ENCODE measurements at regions not wholly inside any gene's neighbourhood (a gene's known extent, or its start where the extent isn't known, plus 50 kb on each side); places are given as distances from the start of the nearest gene placed in this dataset.
"Not testable (repeated sequence)": the region's sequence is repeated elsewhere in the genome, so short reads cannot be mapped to it uniquely, and the experiment has no call there.

DNA sequence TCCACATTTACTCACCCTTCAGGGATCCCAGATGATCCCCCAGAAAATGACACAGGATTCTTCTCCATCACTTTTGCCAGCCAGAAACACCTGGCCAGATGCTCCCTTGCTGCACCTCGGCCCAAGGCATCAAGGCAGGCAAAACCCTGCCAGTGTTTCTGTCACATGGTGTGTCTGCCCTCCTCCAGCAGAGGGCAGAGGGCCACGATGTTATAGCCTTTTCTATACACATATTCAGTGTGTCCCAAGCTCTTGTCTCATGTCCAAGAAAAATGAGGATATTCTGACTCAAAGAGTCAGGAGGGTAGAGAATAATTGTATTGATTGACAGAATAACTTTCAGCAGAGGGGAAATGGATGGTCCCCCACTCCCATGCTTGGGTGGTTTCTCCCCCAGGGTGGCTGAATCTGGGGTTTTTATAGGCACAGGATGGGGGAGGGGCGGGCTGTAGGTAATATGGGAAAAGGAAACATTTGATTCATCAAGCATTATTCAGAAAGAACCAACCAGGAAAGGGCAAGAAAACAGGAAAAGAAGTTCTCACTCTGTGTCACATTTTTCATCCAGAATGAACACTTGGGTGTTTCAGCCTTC is 933.9 kb downstream of the TRIB2 start:
- no peak for DNase-seq

DNA sequence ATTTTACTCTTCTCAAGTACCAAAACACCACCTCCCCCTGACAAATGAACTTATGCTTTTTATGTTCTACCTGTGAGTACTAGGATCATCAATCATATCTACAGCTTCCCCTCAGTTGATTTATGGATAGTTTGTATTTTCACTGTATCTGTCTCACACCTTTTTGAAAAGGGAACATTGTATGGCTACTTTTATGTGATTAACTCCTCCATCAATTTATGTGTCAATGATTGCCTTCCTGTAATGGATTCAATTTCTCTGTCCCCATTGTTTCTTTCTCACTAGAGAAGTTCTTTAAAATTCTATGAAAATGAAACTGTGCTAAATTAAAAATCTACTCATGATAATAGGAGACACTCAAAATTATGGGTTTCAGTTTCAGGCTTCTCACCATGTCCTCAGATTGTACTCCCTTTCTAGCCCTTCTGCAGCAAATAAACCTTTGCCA is 935.0 kb downstream of the TRIB2 start:
- no peak for DNase-seq

DNA sequence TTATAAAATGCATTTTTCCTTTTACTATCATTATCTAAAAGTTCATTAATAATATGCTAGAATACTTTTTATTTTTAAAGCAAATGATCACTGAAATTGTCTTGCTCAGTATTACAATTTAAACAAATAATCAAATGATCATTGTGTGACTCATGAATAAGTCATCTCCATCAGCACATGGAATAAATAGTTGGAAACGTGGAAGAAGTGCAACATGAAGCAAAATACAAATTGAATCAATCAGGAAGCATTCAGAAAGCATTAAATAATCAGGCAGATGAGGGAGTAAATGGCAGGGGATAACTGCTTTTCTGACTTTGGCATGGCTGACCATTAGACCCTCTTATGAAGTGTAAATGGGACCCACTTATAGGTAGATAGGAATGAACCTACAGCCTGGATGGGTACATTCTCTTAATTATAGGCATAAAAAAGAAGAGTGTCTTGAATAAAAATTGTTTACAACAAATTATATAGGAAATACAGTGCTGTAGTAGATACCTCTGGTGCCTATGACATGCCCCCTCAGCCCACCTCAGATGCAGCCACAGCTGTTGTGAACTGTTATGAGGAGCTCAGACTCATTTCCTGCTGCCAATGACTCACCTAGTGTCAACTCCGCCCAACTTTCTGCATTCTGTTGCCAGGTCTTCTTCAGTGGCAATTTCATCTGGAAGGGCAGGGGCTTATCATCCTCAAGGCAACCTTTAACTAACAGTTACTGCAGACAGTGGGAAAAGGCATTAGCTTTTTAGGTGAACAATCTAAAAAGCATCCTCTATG is 936.0 kb downstream of the TRIB2 start:
- peak; percentile 4 for DNase-seq

DNA sequence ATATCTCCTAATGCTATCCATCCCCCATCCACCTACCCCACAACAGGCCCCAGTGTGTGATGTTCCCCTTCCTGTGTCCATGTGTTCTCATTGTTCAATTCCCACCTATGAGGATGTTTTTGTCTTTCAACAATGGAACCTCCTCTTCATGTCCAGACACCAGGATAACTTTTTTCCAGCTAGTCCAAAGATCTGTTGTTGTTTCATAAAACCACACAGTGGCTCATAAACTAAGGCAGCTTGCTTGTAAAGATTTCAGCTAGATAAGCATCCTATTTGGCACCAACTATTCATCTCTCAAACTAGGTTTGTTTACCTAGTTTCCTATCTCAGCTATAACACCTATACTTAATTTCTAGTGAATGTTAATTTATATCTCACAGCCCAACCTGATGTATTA is 937.7 kb downstream of the TRIB2 start:
- DNase-seq: no peak

DNA sequence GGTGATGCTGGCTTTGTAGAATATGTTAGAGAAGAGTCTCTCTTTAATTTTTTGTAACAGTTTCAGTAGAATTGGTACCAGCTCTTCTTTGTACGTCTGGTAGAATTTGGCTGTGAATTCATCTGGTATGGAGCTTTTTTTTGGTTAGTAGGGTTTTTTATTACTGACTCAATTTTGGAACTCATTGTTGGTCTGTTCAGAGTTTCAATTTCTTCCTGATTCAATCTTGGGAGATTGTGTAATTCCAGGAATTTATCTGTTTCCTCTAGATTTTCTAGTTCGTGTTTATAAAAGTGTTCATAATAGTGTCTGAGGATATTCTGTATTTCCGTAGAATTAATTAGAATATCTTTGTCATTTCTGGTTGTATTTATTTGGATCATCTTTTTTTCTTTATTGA is 943.5 kb downstream of the TRIB2 start:
- DNase-seq: no peak

DNA sequence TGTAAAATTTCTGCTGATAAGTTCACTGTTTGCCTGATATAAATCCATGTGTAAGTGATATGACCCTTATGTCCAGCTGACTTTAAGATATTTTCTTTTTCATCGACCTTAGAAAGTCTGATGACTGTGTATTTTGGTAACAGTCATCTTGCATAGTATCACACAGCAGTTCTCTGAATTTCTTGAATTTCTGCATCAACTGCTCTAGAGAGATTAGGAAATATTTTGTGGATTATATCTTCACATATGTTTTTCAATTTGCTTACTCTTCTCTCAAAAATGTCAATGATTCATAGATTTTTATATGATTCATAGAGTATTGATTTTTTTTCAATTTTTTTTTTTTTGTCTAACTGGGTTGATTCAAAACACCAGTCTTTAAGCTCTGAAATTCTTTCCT is 945.3 kb downstream of the TRIB2 start:
- no peak for DNase-seq

DNA sequence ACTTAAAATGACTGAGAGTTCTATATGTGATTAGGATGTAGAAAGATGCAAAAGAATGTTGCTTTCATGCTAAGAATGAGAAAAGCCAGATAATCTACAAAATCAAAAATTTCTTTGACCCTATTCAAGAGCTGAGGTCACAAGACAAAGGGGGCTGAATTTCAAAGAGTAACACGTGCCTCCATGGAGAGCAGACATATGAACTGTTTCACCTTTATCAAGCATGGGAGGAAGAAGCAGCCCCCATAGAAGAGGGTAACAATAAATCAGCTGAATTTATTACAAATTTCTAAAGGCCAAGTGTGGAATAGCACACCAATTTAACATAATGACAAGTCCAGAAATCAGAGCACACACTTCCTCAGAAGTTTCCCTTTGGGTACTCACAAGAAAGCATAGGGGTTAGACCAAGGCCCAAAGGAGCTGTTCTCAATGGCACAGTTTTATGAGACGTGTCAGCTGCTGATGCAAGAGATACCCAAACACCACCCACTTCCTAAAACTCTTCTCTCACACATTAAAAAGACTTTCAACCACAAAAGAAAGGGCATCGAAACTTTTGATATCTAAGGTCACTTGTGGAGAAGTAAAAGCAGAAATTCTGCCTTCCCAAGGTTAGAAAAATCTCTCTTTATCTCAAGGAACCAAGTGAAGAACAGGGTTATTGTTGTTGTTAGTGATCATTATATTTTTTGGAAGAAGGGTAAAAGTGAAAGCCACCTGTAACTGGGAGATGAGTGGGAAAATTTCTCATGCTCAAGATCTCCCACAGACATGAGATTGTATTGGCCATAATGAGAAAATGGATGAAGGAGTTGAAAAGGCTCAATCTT is 950.1 kb downstream of the TRIB2 start:
- DNase-seq: no peak

DNA sequence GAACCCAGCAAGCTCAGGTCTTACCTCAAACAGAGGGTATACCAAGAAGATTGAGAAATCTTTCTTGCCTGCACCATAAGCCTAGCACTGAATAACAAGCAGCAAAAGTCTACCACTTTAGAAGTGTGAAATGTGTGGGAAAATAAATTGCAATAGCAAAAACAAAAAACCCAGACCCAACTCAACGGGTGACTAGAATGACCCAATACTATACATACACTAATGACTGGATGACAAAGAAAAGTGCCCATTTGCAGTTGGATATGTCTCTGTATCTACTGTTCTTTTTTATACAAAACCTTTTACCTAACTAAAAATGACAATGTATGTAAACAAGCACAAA is 950.6 kb downstream of the TRIB2 start:
- DNase-seq: no peak

DNA sequence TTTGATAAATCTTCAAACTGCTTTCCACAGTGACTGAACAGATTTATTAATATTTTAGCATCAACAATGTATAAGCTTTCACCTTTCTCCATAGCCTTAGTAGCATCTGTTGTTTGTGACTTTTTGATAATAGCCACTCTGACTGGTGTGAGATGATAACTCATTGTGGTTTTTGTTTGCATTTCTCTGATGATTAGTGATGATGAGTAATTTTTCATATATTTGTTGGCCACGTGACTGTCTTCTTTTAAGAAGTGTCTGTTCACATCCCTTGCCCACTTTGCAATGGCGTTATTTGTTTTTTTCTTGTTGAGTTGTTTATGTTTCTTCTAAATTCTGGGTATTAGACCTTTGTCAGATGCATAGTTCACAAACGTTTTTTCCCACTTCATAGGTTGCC is 952.9 kb downstream of the TRIB2 start:
- DNase-seq: no peak

DNA sequence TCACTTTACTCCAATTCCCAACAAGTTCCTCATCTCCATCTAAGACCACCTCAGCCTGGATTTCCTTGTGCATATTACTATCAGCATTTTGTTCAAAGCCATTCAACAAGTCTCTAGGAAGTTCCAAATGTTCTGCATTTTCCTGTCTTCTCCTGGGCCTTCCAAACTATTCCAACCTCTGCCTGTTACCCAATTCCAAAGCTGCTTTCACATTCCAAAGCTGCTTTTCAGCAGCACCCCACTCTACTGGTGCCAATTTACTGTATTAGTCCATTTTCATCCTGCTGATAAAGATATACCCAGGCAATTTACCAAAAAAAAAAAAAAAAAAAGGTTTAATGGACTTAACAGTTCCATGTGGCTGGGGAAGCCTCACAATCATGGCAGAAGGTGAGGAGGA is 957.1 kb downstream of the TRIB2 start:
- DNase-seq: not testable (repeated sequence)

DNA sequence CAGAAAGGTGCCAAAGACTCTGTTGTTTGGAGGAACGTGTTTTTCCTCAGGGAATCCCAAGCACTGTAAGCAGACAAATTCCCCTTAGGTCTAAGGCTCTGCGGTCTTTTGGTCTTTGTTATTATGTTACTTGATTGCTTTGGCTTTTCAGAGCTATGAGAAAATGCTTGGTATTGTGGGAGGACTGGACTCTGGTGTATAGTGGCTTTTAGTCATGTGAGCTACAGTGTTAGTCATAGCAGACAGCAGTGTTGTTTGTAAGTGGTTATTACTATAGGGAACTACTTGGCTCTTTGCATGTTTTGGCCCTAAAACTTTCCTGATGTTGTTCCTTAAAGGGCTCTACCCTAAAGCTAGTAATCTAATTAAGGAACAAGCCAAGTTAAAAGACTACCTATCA is 956.2 kb upstream of the LRATD1 start:
- no peak for DNase-seq

DNA sequence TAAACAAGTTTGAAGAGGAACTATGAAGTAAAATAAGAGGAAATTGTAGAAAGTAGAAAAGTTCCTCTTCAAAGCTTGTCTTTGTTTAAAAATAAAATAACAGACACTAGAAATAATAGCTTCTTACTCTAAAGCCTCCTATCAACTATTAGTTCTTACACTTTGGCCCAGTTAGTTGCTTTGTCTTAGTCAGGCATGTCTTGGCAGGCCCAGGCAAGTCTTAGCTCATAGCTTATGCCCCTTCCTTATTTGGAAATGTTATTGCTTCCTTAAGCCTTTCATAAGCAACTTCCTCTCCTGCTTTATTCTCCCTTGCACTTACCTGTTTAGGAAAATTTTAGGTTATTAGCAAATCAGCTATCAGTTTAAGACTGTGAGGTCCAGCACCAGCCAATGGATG is 950.6 kb upstream of the LRATD1 start:
- no peak for DNase-seq

DNA sequence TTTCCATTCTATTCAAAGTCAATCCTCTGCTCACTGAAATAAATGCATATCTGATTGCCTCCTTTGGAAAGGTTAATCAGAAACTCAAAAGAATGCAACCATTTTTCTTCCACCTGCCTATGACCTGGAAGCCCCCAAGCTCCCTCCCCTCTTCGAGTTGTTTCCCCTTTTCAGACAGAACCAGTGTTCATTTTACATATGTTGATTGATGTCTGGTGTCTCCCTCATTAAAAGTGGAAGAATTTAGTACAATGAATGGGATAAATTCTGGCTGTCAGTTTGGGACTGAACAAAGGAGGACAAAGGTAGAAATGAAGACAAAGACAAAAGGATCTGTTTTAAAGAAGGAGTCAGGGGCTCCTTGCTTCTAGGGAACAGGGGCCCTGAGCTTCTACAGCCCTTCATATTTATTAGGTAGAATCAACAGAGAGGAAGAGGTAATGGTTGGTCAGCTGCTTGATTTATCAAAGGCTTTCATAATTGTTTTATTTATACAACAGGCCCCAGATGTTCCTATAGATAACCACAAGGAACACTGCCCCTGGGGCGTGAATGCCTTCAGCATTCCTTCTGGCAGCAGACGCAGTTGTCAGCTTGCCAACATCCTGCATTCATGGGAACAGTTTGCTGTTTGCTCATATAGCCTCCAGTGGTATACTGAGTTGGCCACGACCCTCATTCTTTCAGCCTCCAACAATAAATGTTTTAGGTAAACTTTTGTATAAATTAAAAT is 949.8 kb upstream of the LRATD1 start:
- DNase-seq: no peak

DNA sequence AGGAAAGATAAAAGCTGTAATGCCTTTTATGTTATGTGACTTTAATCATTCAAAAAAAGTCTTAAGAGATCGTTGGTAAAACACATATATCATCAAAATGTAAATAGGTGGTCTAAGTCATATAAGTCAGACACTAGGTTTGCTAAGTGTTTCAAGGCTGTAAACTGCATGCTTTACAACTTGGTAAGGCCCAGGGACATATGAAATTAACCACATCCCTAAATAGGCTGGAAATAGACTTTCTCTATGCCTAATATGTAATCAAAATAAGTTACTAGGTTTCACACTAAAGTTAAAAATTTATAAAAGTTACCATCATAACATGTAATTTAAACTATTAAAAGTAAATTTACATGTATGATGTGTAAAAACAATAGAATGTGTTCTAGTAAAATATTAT is 946.3 kb upstream of the LRATD1 start:
- DNase-seq: no peak

DNA sequence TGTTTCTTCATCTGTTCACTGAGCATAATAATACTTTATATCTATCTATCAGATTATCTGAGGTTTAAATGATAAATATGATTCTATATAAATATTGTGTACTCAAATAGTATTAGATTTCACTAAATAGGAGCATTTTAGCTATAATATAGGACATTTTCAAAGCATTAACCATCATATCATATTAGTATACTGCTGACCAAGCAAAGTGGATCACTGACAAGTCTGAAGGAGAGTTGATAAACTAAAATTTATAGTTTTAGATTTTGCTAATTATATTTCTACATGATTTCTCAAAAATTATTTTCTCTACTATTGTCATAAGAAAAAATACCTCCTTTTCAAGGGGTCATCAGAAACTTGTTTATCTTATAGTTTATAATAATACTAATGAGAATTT is 937.8 kb upstream of the LRATD1 start:
- DNase-seq: no peak

DNA sequence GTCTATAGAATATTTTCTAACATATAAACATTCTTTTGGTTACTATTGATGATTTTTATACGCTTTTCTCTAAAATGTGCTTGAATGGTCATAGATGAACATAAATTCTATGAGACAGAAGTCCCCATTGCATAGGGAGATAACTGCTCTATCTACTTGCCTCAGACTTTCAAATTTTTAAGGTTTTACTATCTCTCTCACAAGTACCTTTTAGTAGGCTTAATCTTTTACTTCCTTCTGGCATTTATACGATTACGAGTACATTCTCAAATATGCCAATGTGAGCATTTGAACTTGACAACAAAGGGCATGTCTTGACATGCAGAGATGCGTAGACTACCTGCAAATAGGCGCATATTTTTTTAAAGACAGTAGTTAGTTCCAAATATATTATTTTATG is 935.9 kb upstream of the LRATD1 start:
- no peak for DNase-seq

DNA sequence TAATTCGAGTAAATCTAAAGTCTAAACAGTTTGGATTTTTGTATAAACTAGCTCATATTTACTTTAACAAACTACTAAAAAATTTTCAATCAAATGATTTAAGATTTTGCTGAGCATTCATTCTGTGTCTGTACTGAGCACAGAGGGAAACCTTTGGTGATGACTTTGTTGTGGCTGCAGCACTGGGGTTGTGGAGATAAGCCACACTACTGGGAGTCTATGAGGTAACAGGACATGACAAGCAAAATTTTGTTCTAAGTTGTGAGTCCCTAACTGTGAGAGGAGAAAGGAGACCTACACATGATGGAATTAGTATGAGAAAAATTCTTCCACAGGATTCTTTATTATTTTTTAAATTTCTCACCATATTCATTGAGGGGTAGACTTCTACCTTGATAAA is 933.7 kb upstream of the LRATD1 start:
- no peak for DNase-seq

DNA sequence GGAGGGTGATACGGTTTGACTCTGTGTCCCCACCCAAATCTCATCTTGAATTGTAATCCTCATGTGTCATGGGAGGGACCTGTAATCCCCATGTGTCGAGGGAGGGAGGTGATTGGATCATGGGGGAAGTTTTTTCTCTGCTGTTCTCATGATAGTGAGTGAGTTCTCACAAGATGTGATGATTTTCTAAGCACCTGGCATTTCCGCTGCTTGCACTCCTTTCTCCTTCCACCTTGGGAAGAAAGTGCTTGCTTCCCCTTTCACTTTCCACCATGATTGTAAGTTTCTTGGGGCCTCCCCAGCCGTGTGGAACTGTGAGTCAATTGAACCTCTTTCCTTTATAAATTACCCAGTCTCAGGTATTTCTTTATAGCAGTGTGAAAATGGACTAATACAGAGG is 932.6 kb upstream of the LRATD1 start:
- not testable (repeated sequence) for DNase-seq

DNA sequence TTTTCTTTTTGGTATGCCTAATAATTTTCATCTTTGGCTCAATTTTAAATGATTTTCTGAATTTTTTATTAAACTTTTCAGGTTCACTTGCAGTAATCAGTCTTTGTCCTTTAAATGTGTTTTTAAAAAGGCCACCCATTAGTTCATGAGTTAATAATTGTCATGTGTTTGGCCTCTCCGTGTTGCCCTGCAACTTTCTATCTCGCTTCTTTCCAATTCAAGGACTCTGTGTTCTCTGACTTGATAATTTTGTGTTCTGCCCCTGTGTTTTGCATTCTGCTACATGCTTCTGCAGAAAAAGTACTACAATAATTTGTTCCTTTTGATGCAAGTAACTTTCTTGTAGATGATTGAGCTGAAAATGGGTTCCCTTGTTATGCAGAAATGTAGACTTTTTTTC is 921.4 kb upstream of the LRATD1 start:
- DNase-seq: no peak

DNA sequence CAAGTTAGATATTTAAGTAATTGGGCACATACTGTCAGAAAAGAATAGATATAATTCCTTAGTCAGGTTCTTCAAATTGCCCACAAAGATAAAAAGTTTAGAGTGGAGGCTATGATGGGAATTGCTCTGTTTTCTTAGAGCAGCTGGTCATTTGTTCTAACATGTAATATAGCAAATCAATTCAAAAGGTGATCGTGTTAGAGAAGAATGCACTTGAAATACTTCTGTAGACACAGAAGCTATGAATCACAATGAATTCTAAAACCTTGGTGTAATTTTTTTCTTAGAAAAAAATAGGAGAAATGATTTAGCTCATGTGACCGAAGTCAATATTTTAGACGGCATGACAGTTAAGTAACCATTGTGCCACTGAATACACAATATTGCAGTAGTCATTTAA is 918.1 kb upstream of the LRATD1 start:
- DNase-seq: no peak

DNA sequence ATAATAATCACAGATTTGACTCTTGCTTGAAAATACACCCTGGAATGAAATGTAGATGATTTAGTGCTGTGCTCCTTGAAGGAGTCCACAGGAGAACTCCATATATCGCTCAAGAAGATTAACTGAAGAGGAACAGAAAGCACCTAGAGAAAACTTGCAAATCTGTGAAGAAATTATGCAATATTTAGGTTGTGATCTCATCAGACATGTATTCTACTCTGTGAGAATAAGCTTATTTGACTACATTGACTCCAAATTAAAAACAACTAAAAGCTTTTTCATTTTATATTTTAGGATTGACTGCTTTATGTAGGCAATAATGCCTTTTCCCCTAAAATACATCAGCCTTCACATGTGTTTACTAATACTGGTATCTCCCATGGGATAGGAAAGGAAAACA is 906.6 kb upstream of the LRATD1 start:
- DNase-seq: no peak

DNA sequence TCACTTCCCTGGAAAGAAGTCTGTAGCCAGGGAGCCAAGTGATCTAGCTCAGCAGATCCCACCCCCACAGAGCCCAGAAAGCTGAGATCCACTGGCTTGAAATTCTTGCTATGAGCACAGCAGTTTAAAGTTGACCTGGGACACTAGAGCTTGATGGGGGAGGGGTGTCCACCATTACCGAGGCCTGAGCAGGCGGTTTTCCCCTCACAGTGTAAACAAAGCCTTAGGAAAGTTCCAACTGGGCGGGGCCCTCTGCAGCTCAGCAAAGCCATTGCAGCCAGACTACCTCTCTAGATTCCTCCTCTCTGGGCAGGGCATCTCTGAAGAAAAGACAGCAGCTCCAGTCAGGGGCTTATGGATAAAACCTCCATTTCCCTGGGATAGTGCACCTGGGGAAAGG is 887.2 kb upstream of the LRATD1 start:
- no peak for DNase-seq

DNA sequence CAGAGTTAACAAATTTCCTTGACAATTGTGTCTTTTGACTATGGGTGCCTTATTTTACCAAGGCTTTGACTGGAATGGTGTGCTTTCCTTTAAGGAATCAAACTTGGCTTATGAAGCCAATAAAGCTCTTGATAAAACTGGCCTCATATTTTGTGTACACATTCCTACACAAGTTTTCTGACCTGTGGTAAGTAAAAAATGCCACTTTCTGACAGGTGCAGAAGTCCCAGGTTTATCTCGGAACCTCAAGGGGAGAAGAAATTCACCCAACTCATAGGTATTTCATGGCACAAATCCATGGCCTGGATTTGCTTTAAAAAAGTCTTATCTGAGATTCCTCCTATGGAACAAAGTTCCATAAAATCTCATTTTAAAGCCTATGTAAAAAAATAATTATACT is 880.6 kb upstream of the LRATD1 start:
- no peak for DNase-seq

DNA sequence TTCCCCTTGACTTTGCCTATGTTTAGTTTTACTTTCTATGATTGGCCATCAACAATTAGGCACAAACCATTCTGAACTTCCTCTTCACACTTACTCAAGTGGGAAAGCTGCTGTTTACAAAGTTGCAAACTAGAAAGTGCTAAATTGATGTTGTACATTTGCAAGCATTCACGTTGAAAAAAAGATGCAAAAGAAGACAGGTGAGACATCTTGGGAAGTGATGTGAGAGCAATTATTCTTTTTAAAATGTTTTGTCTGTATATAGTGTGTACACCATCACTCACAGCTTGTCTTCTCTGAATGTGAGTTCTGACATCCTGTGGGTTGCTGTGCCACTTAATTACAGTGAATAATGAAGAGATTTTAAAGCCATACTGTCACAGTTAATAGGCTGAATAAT is 874.1 kb upstream of the LRATD1 start:
- no peak for DNase-seq
